Vagina (tissue), 2 donors: ENCODE measurements at regions not wholly inside any gene's neighbourhood (a gene's known extent, or its start where the extent isn't known, plus 50 kb on each side); places are given as distances from the start of the nearest gene placed in this dataset.

Source experiments
- POLR2A ChIP-seq, 2 donors: fragments of 450-650 bp; IDR thresholded peaks; one replicate each; pipeline ENCODE4 v1.6.1; 2017; ENCODE audit warnings: antibody characterized with exemption in 2 of 2, mild to moderate bottlenecking in 2 of 2, moderate library complexity in 2 of 2
- TF ChIP-seq, protein P1 (sequence below), 3 experiments: fragments of 450-650 bp in 2 of 3; fragments of 200-600 bp in 1 of 3; sonication (generic) in 1 of 3; IDR thresholded peaks; one replicate each; pipeline ENCODE4 v1.5.1; 2017 to 2019; ENCODE audit warnings: antibody characterized with exemption in 3 of 3, mild to moderate bottlenecking in 2 of 3, moderate library complexity in 2 of 3

DNA sequence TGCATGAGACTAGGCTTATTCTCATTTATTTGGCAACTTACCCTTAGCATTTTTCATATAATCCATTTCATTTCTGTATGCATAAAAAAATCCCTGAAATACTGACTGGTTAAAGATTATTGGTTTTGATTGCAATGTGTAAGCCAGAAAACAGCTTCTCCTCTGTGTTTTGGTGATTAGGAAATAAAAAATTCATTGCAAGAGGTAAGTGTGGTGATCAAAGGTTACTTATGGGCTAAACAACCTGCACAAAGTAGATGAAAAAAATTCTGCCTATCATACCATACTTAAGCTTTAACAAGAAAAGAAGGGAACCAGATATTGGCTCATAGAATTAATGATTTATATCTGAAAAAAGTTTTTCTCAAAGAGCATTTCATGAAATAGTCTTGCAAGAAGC, 64.0 kb upstream of the TMEM168 start:
- TF ChIP-seq, protein P1, sequence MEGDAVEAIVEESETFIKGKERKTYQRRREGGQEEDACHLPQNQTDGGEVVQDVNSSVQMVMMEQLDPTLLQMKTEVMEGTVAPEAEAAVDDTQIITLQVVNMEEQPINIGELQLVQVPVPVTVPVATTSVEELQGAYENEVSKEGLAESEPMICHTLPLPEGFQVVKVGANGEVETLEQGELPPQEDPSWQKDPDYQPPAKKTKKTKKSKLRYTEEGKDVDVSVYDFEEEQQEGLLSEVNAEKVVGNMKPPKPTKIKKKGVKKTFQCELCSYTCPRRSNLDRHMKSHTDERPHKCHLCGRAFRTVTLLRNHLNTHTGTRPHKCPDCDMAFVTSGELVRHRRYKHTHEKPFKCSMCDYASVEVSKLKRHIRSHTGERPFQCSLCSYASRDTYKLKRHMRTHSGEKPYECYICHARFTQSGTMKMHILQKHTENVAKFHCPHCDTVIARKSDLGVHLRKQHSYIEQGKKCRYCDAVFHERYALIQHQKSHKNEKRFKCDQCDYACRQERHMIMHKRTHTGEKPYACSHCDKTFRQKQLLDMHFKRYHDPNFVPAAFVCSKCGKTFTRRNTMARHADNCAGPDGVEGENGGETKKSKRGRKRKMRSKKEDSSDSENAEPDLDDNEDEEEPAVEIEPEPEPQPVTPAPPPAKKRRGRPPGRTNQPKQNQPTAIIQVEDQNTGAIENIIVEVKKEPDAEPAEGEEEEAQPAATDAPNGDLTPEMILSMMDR (IDR thresholded peaks at IDR 0.05), result no peak
- TF ChIP-seq POLR2A (IDR thresholded peaks at IDR 0.05), result no peak
